Hepatic stellate cell (primary cell): ENCODE measurements at regions not wholly inside any gene's neighbourhood (a gene's known extent, or its start where the extent isn't known, plus 50 kb on each side); places are given as distances from the start of the nearest gene placed in this dataset.

ENCODE experiments used
- DNase-seq: peaks from one replicate; pipeline ENCODE4 v3.0.0; 2011; ENCODE audit warnings: low spot score

DNA sequence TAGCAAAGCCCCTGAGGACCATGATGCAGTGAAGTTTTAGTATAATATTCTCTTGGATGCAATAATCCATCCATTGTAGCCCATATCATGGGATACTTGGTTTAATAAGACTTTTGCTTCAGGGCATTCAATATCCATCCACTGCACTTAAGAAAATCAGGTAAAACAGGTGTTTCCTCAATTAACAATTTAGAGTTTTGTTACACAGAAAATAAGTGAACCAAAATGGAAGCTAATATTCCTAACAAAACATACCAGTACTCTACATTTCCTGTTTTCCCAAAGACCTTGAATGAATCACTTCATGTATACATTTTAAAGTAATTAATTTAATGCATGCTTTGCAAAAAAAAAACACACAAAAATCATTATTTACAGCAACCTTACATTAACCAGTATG is 305.6 kb downstream of the NR2F1-AS1 start:
- DNase-seq: no peak

DNA sequence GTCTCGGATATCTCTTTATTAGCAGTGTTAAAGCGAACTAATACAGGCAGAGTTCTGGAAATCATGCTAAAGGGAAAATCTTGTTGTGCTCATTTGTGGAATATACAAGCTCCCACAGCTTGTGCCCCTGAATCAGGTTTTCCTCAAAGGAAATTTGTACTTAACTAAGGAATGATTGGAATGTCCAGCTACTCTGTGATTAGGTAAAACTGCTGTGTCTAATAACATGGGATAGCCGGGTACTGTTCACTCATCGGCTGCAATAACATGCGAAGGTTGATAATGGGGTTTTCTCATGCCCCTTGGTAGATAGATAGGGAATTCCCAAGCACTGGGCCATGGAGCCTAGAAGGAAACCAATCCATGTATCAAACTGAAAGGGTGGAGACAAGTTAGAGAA is 306.7 kb downstream of the NR2F1-AS1 start:
- DNase-seq: peak; percentile 29

DNA sequence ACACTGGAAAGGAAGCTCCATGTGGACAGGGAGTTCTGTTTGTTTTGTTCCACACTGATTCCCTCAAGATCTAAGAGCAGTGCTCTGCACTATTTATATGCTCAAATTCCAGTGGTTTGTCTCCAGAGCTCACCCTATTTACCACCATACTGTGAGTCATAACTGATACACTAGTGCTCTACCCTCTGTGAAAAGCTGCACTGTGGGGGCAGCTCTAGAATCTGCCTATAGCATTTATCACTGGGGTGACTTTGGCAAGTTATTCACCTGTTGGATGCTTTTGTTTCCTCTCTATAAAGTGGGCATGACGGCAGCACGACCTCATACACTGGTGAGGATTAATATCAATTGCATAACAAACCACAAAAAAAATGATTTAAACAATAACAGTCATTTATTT is 307.8 kb downstream of the NR2F1-AS1 start:
- peak; percentile 53 for DNase-seq

DNA sequence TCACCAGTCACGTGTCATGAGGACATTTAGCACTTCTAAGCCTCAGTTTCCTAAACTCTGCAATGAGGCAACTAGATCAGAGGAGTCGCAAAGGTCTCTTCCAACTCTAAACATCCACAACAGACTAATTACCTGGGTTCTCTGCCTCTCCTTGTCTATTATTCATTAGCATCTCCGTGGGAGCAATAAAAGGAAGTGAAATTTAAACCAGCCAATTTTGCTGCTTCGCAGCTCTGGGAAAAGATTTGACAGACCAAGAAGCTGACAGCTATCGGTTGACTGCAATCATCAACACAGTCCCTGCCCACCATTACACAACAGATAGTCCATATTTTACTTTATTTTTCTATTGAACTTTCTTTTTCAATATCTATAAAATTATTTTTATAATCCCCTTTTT is 308.9 kb downstream of the NR2F1-AS1 start:
- DNase-seq: no peak

DNA sequence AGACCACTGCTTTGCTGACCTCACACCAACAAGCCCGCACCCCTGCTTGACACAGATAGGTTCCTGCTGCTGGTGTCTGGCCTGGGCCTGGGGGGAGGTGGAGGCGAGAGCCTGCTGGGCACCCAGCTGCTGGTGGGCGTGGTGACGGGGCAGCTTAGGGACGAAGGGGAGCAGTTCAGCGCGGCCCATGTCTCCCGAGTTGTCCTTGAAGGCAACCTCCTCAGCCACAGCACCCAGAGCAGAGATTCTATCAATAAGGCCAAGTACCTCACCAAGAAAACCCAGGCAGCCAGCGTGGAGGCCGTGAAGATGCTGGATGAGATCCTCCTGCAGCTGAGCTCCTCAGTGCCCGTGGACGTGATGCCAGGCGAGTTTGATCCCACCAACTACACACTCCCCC is 313.3 kb downstream of the NR2F1-AS1 start:
- DNase-seq: no peak

DNA sequence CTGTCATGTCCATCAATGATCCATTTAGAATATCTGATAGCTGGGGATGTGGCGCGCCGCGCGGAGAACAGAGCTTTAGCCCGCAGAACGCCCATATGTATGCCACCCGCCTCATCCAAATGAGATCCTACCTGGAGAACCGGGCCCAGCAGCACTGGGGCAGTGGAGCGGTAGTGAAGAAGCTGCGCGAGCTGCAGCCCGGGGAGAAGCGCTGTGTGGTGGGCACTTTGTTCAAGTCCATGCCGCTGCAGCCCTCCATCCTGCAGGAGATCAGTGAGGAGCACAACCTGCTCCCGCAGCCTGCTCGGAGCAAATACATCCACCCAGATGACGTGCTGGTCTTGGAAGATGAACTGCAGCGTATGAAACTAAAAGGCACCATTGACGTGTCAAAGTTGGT is 313.7 kb downstream of the NR2F1-AS1 start:
- no peak for DNase-seq

DNA sequence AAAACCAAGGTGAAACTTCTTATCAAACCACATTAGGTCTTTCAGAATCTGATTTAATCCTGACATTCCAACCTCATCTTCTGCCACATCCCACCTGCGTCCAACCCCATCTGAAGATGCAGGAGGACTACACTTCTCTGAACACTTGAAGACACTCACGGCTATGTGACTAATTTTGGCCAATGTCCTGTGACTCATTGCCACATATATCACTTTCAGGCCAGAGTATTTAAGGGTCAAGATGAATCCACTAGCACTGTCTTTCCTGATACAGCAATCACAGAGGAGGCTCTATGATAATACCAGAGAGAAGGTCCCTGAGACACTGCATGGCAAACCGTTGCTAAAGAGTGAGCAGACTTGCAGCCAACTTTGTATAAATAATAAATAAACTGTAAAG is 323.4 kb downstream of the NR2F1-AS1 start:
- no peak for DNase-seq

DNA sequence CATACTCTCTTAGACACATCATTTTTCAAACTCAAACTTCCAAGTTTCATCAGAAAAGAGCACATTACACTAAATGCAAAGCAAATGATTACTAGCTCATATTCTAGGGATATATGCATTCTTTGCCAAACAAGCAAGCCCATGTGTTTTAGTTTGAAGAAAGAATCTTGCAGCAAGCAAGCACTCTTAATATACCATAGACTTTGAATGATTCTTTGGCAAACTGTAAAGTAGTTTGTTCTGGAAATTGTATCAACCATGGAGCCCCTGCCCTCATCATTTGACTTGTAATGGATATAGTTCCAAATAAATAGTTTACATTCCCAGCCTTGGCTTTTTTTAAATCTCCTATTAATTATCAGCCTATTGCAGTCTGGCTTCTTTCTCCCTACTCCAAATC is 325.2 kb downstream of the NR2F1-AS1 start:
- no peak for DNase-seq

DNA sequence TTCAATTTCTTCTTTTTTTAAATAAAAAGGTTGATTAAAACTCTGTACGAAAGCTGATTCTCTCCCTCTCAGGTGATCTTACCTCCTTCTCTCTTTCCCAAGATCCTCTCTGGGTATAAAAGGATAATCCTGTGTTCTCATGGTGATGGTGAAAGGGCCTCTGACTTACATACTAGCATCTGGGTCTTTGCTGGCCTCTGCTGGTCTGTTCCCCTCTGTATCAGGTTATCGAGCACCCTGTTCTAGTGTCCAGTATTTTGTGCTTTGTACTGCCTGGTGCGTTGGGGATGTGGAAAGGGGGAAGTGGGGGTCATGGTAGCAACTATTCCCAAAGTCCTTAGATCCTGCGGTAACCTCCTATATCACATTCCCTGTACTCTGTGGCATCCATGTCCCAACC is 328.9 kb downstream of the NR2F1-AS1 start:
- no peak for DNase-seq

DNA sequence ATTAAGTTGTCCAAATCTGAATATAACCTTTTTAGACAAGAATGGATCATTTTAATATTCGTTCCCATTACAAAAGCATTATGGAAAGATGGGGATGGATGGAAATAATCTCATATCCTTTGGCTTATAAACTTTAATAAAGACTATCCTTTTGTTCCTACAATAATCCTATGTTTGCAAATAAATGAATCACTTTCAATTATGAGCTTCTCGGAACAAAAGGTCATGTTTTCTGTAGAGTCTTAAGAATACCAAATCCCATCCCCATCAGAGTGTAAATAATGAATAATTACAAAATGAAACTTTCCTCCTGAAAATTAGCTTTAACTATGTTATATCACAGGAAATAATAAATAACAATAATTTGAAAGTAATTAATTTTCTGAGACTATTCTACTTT is 329.7 kb downstream of the NR2F1-AS1 start:
- no peak for DNase-seq

DNA sequence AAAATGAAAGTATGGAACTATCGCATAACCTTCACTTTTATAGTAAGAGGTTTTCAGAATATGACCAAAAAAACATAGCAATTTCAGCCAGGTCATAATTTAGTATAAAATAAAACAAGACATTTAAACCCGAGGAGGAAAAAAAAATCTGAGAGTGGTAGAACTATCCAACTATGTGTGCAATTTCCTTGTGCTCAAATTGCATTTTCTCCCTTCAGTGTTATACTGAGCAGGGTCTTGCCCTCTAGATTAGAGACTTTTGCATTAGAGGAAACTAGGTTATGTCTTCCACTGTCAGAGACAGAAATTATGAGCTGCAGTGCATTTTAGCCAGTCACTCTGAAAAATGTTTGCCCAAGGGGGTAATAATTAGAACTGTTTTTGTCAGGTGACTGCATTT is 330.6 kb downstream of the NR2F1-AS1 start:
- DNase-seq: no peak

DNA sequence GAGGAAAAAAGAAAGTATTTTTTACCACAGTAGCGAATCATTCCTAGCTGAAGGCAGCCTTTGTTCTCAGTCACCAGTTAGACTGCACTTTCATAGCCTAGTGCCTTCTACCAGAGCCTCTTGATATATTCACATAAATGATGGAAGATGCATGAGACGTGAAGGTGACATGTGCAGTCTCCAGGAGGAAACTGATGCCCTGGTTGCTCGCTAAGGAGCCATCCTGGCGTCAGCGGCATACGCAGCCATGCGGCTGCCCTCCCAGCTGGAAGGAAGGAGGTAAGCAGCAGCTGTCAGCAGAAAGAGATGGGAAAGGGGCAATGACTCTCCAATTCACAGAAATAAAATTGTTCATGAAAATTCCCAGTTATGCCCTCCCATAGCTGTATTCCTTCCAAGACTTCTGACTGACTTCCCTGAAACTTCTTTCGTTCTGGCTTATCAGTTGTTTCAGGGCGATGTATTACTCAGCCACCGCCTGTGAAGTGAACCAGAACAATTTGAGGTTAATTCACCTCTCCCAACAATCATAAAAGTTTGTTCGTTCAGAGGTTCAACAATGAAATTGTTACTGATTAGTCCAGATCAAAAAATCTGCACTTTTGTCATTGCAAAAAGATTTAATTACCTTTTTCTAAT is 331.2 kb downstream of the NR2F1-AS1 start:
- peak; percentile 21 for DNase-seq

DNA sequence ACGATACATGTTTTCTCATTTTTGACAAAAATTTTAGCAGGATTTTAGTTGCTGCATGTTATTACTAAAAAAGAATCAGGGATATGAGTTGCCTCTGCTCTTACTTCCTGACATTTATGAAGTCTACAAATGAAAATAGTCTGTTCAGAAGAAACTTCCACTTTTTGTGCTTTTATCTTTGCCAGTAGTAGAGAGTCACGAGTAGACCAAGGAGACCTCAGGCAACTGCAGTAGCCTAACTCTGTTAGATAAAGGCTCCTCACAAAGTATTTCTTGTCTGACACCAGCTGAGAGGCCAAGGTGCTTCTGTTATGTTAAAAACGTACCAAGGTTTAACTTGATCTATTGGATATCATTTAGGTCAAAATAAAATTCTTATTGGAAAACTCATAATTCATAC is 333.9 kb downstream of the NR2F1-AS1 start:
- DNase-seq: no peak

DNA sequence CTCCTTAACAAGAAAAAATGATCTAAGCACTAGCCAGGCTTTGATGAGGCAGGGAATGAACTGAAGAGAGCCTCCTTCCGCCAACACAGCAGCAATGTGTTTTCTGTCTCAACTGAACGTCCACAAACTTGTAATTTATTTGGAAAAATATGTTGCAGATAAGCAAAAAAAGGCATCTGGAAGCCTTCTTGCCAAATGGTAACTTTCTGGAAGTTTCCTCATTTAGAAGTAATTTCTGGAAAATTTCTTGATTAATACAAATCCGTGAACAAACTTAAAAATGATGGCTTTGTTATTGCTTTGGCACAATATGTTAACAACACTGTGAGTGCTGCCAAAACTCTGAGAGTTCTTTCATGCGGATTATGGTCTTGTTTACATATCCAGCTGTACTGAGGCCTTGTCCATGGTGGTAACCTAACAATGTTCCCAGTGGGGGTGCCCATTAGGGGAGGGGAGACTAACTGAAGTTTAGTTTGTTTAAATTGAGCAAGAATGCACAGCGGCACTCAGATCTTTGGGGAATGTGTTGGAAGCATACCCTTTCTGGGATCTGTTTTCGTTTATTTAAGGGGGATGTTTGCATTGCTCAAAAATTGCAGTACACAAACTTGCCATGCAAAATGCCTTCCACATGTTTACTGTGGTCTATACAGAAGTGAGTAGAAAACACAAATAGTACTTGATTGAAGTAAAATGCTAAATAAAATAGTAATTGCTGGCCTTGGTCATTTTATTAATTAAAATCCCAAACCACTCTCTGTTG is 334.7 kb downstream of the NR2F1-AS1 start:
- DNase-seq: no peak

DNA sequence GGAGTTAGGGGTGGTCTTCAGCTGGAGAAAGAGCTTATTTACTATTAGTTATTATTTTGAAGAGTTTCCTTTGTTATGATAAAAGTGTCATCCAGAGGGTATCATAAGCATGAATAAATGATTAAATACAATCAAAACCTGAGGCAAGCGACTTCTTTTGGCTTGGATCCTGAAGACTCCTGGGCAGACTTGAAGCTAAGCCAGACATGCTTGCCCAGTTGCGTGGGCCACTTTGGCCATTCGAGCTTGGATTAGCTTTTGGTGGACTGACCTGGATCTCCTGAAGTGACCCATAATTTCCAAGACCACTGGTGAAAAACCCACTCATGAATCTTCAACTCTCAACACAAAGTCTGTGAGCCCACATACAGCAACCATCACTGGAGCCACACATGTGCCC is 335.8 kb downstream of the NR2F1-AS1 start:
- DNase-seq: no peak

DNA sequence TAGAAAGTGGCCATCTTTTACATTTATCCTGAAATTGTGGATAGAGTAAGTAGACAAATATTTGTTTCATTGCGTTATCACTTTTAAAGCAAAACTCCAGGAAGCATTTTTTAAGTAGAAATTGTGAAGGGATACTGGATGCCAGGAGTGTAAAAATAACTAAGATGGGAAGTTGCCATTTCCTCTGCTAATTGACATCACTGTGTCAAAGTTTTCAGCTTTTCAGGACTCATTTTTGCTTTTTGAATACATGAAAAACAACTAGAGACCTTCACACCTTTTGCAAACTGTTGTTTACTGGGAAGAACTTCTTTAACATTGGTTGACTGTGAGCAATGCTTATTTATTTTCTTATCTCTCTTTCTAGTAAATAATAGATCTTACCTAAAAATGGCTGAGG is 337.5 kb downstream of the NR2F1-AS1 start:
- DNase-seq: no peak

DNA sequence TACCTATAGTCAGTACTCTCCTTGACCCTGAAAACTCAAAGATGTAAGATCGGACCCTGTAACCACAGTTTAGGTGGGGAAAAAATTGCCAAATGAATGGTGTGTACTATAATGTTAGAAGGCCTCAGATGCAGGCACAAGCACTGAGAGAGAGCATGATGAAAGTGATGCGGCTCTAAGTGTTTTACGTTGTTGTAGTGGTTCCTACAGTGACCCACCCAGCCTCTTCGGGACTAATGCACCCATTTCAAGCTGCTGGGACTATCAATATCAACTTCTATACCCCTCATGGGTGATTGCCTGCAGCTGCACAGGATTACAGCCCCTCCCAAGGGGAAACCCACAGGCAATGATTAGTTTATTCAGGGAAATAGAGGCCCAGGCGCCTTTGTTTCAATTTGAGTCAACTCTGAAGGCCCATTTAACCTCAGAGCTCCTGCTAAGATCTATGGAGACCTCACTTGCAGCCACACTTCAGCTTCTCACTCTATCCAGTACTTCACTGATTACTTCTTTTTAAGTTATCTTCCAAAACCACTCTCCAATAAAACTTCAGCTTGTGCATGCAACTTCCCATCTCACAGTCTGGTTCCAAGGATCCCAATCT is 340.7 kb downstream of the NR2F1-AS1 start:
- DNase-seq: no peak

DNA sequence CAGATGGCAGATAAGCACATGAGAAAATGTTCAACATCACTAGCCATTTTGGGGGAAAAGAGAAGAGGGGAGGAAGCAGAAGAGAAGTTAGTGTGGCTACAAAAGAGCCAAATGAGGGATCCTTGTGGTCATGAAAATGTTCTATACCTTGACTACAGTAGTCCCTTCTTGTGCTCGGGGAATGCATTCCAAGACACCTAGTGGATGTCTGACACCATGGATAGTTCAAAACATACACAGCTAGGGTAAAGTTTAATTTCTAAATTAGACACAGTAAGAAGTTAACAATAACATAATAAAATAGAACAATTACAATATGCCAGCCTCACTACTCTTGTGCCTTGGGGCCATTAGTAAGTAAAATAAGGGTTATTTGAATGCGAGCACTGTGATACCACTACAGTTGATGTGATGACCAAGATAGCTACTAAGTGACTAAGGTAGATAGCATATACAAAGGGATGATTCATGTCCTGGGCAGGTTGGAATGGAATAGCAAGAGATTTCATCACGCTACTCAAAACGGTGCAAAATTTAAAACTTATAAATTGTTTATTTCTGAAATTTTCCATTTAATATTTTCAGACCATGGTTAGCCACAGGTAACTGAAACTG is 344.1 kb downstream of the NR2F1-AS1 start:
- DNase-seq: no peak

DNA sequence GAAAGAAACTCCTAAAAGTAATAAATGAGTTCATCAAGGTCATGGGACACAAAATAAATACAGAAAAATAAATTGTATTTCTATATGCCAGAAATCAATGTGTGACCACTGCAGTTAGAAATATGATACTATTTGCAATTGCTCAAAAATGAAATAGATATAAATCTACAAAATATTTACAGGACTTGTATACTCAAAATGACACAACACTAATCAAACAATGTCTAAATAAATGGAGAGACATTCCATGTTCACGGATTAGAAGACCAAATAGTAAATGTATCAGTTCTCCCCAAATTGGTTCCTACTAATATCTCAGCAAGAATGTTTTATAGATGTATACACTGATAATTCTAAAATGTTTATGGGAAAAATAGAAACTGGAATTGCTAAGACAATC is 345.3 kb downstream of the NR2F1-AS1 start:
- no peak for DNase-seq

DNA sequence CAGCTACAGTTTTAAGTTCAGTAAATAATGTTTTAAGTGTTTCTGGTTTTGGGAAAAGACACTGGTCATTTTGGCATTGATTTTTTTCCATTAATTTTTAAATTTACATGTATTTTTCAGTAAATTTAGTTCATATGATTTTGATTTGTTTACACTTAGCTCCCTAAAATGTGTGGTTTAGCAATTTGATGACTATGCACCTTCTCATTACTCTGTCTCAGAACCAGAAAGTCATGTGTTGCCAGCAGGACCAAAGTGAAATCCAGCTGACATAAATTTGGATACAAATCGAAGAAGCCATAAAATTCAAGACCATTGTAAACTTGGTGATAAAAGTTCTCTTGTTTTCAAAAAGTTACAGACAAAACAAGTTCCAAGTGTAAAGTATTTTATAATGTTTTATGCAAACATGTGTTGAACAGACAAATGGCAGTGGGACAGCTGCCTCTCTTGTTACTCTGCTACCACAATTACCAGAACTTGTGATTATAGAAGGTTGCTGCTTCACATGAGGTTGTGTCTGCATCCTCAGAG is 354.8 kb downstream of the NR2F1-AS1 start:
- DNase-seq: no peak

DNA sequence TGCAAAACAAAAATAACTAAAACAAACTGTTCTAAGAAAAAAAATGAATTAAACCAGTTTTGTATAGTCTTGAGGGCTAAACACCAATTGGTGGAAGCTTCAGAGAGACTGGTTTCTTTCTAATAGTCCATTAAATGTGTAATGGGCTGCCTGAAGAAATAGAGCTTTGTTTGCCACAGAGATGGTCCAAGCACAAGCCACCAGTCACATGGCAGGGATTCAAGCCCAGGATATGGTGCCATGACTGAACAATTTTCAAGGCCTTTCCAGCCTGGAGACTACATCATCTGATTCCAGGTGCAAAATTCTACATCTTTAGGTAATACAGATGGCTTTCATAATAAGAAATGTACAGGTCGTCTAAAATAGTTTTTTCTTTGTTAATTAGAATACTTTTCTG is 355.3 kb downstream of the NR2F1-AS1 start:
- no peak for DNase-seq

DNA sequence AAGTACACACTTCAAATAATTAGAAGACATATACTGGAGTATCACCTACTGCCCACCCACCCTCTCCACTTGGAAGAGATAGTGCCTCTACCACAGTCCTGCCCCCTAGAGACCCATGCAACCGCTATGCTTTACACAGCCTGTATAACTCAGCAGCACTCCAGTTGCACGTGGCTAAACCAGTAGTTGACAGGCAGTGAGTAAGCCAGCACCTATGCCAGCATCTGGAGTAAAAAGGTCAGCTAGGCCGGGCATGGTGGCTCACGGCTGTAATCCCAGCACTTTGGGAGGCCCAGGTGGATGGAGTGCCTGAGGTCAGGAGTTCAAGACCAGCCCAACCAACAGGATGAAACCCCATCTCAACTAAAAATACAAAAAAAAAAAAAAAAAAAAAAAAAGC is 356.4 kb downstream of the NR2F1-AS1 start:
- no peak for DNase-seq

DNA sequence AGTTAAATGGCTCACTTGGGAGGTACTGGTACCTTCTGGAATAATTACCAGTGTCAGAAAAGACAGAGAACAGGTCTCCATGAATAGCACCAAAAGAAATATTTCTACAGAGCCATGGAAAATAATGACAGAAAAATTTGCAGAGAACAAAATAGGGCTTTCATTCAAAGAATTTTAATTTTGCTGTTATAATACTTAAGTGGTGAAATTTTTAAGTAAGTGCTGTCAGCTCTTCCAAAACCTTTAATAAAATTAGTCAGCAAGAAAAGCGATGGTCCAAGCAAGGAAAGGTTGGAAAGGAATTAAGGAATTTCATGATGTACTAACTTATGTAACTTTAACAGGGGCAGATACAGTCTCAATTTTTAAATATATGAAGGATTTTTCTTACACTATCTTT is 359.2 kb downstream of the NR2F1-AS1 start:
- no peak for DNase-seq
